SK-N-SH (cell line): ENCODE measurements at regions not wholly inside any gene's neighbourhood (a gene's known extent, or its start where the extent isn't known, plus 50 kb on each side); places are given as distances from the start of the nearest gene placed in this dataset.

Experiments
- CTCF ChIA-PET: fragments of 300-600, 350-600 bp; formaldehyde crosslinking; extraction: SDS; loops from one replicate; lab custom pipeline; 2021; lab: Yijun Ruan, JAX
- POLR2A ChIA-PET: fragments of 350-600 bp; sonication (Branson Sonifier 250); formaldehyde crosslinking; extraction: SDS; loops from one replicate; lab custom pipeline; 2020; ENCODE audit warnings: antibody characterized with exemption, inconsistent platforms; lab: Yijun Ruan, JAX
- DNase-seq: peaks from one replicate; pipeline ENCODE4 v3.0.0; 2012
- H2AFZ ChIP-seq: fragments of 200-600 bp; sonication (generic); 2 replicates; pipeline ENCODE4 v1.8.1; 2016; ENCODE audit warnings: antibody characterized with exemption, mild to moderate bottlenecking, low read depth
- H3F3A ChIP-seq: fragments of 200-600 bp; sonication (generic); replicated peaks from 2 replicates; pipeline ENCODE3; 2016; ENCODE audit warnings: antibody characterized with exemption, mild to moderate bottlenecking; ENCODE audit not compliant: insufficient read depth
- H3K27ac ChIP-seq, 2 experiments: fragments of 200-500 bp in 1 of 2; fragments of 200-600 bp in 1 of 2; sonication (Bioruptor generic) in 1 of 2; sonication (generic), shearing (Covaris generic) in 1 of 2; 2 replicates each; pipeline versions ENCODE4 v1.5.1 to v1.6.1; 2014 to 2016; ENCODE audit warnings: low read depth in 2 of 2, inconsistent platforms in 1 of 2, low read length in 1 of 2, mild to moderate bottlenecking in 1 of 2, mixed read lengths in 1 of 2
- H3K27me3 ChIP-seq: fragments of 200-600 bp; sonication (generic), shearing (Covaris generic); 2 replicates; pipeline ENCODE4 v1.6.1; 2016; ENCODE audit warnings: mixed run types; ENCODE audit not compliant: insufficient read depth
- H3K36me3 ChIP-seq, 2 experiments: fragments of 200-500 bp in 1 of 2; fragments of 200-600 bp in 1 of 2; sonication (Bioruptor generic) in 1 of 2; sonication (generic) in 1 of 2; replicated peaks in 1 of 2; 2 replicates each; pipeline versions ENCODE3 to v1.5.1; 2014 to 2016; ENCODE audit warnings: low read length in 1 of 2, mild to moderate bottlenecking in 1 of 2; ENCODE audit not compliant: insufficient read depth in 2 of 2, control insufficient read depth in 1 of 2
- H3K4me1 ChIP-seq, 2 experiments: fragments of 200-500 bp in 1 of 2; fragments of 200-600 bp in 1 of 2; sonication (Bioruptor generic) in 1 of 2; sonication (generic), shearing (Covaris generic) in 1 of 2; 2 replicates each; pipeline versions ENCODE4 v1.5.1 to v1.6.1; 2014 to 2016; ENCODE audit warnings: low read depth in 1 of 2, low read length in 1 of 2, mixed run types in 1 of 2; ENCODE audit not compliant: insufficient read depth in 2 of 2, control insufficient read depth in 1 of 2
- H3K4me2 ChIP-seq: fragments of 200-600 bp; sonication (generic), shearing (Covaris generic); 2 replicates; pipeline ENCODE4 v1.6.1; 2017; ENCODE audit warnings: mixed run types
- H3K4me3 ChIP-seq, 2 experiments: fragments of 200-500 bp in 1 of 2; fragments of 200-600 bp in 1 of 2; sonication (Bioruptor generic) in 1 of 2; sonication (generic), shearing (Covaris generic) in 1 of 2; 2 replicates each; pipeline versions ENCODE4 v1.5.1 to v1.8.1; 2014 to 2016; ENCODE audit warnings: low read depth in 2 of 2, inconsistent platforms in 1 of 2, low read length in 1 of 2, mild to moderate bottlenecking in 1 of 2, mixed read lengths in 1 of 2, moderate library complexity in 1 of 2
- H3K79me2 ChIP-seq: fragments of 200-600 bp; sonication (generic); 2 replicates; pipeline ENCODE4 v1.8.1; 2017; ENCODE audit warnings: mild to moderate bottlenecking; ENCODE audit not compliant: insufficient read depth
- H3K9ac ChIP-seq: fragments of 200-600 bp; sonication (generic); 2 replicates; pipeline ENCODE4 v1.6.1; 2017; ENCODE audit warnings: mixed run types
- H3K9me2 ChIP-seq: fragments of 200-600 bp; sonication (generic); 2 replicates; pipeline ENCODE4 v1.6.1; 2017; ENCODE audit warnings: mixed run types
- H3K9me3 ChIP-seq: fragments of 200-600 bp; sonication (generic); 2 replicates; pipeline ENCODE4 v1.6.1; 2017; ENCODE audit warnings: mixed run types, mild to moderate bottlenecking, moderate library complexity
- H4K20me1 ChIP-seq: fragments of 200-600 bp; sonication (generic); 2 replicates; pipeline ENCODE4 v1.6.1; 2017; ENCODE audit warnings: mild to moderate bottlenecking, mixed run types; ENCODE audit not compliant: insufficient read depth
- CHD2 ChIP-seq: fragments of 150-350 bp; IDR thresholded peaks from 2 replicates; pipeline ENCODE4 v1.6.1; 2018; ENCODE audit warnings: low read length; ENCODE audit not compliant: partially characterized antibody
- CTCF ChIP-seq: fragments of 200-600 bp; sonication (generic); IDR thresholded peaks from 2 replicates; pipeline ENCODE4 v1.6.1; 2017; ENCODE audit warnings: antibody characterized with exemption, mild to moderate bottlenecking, moderate library complexity
- ELF1 ChIP-seq: IDR thresholded peaks from 2 replicates; pipeline ENCODE4 v1.4.0; 2012
- EZH2phosphoT487 ChIP-seq: fragments of 200-600 bp; sonication (generic); IDR thresholded peaks from 2 replicates; pipeline ENCODE4 v1.6.1; 2017; ENCODE audit warnings: low read depth, mixed run types, mild to moderate bottlenecking, antibody characterized with exemption, moderate library complexity, borderline replicate concordance
- FOSL2 ChIP-seq: IDR thresholded peaks from 2 replicates; pipeline ENCODE4 v1.4.0; 2012; ENCODE audit warnings: low read depth, mild to moderate bottlenecking, moderate library complexity, borderline replicate concordance
- FOXJ3 ChIP-seq: sonication (generic); formaldehyde crosslinking; IDR thresholded peaks from 2 replicates; pipeline ENCODE4 v1.5.1; 2020; ENCODE audit warnings: mild to moderate bottlenecking, missing genetic modification reagents
- GATA2 ChIP-seq: sonication (generic); formaldehyde crosslinking; IDR thresholded peaks from 2 replicates; pipeline ENCODE4 v1.5.0; 2020; ENCODE audit warnings: mild to moderate bottlenecking, missing genetic modification reagents
- IRF3 ChIP-seq: fragments of 150-350 bp; IDR thresholded peaks from 2 replicates; pipeline ENCODE4 v1.6.1; 2016; ENCODE audit warnings: mild to moderate bottlenecking, low read depth, low read length
- JUND ChIP-seq: IDR thresholded peaks from 2 replicates; pipeline ENCODE4 v1.4.0; 2012
- MAX ChIP-seq: IDR thresholded peaks from 2 replicates; pipeline ENCODE4 v1.4.0; 2012; ENCODE audit warnings: low read depth
- MEF2A ChIP-seq: IDR thresholded peaks from 2 replicates; pipeline ENCODE4 v1.4.0; 2012; ENCODE audit warnings: low read depth, borderline replicate concordance
- NFIC ChIP-seq: IDR thresholded peaks from 2 replicates; pipeline ENCODE4 v1.4.0; 2012; ENCODE audit warnings: borderline replicate concordance
- NRF1 ChIP-seq: IDR thresholded peaks from 2 replicates; pipeline ENCODE4 v1.6.1; 2012; ENCODE audit warnings: low read depth, mild to moderate bottlenecking, low read length
- POLR2AphosphoS5 ChIP-seq: IDR thresholded peaks from 2 replicates; pipeline ENCODE4 v1.6.1; 2012; ENCODE audit warnings: low read depth, low read length
- RFX5 ChIP-seq: IDR thresholded peaks from 2 replicates; pipeline ENCODE4 v1.6.1; 2012; ENCODE audit warnings: mild to moderate bottlenecking, improper control_type of control experiment, low read length
- SMC3 ChIP-seq: IDR thresholded peaks from 2 replicates; pipeline ENCODE4 v1.6.1; 2012; ENCODE audit warnings: low read depth, low read length, improper control_type of control experiment
- TCF12 ChIP-seq: IDR thresholded peaks from 2 replicates; pipeline ENCODE4 v1.4.0; 2012
- USF1 ChIP-seq: IDR thresholded peaks from 2 replicates; pipeline ENCODE4 v1.4.0; 2012; ENCODE audit warnings: low read depth, borderline replicate concordance
- YY1 ChIP-seq: IDR thresholded peaks from 2 replicates; pipeline ENCODE4 v1.4.0; 2012; ENCODE audit warnings: low read depth, mild to moderate bottlenecking
- WGBS: methylation state at CpG from one replicate; pipeline ENCODE4 v1.1.6; 2017; ENCODE audit warnings: low lambda C conversion rate; 5-methylcytosine and 5-hydroxymethylcytosine counted together

- H4K20me1 ChIP-seq = no peaks in the 10 kb centered on the region
- no peaks in the 10 kb centered on the region for H3K9me2 ChIP-seq
- CTCF ChIA-PET = no interaction called here
- TF ChIP-seq SMC3 (no peak), GATA2 (CRISPR knock-in tag) (no peak), CTCF (no peak), RFX5 (no peak), YY1 (no peak), NFIC (no peak), TCF12 (no peak), POLR2AphosphoS5 (no peak), USF1 (no peak), MEF2A (no peak), FOXJ3 (no peak), JUND (no peak), ELF1 (no peak), CHD2 (no peak), MAX (no peak), NRF1 (no peak), IRF3 (no peak)
- H3K4me1 ChIP-seq = no peaks in the 10 kb centered on the region
- no peak overlapping the region for H3K27ac ChIP-seq
- H3K9ac ChIP-seq = no peak overlapping the region
- no peak overlapping the region for H3K4me3 ChIP-seq
- no peaks in the 10 kb centered on the region for H3K9me3 ChIP-seq
- H3K36me3 ChIP-seq = no peaks in the 10 kb centered on the region
- H3K27me3 ChIP-seq = no peaks in the 10 kb centered on the region
- H3F3A ChIP-seq = no peaks in the 10 kb centered on the region
- 7% methylated on average over 1 of the region's 1 CpG for WGBS
- H2AFZ ChIP-seq = no peak overlapping the region
- no peak for DNase-seq
- H3K4me2 ChIP-seq = no peak overlapping the region
- no peaks in the 10 kb centered on the region for H3K79me2 ChIP-seq
- POLR2A ChIA-PET = no interaction called here
Observed at GRCh38 chr10:53140506-53140905, 367.9 kb upstream of the MBL2 start.

GRCh38 chr10:53135897-53136253 is 363.3 kb upstream of the MBL2 start:
- no peak for DNase-seq
- Histone ChIP-seq H4K20me1 (no peaks in the 10 kb centered on the region), H3K27me3 (no peaks in the 10 kb centered on the region), H3K4me3 (no peak overlapping the region), H3K4me1 (no peaks in the 10 kb centered on the region), H3K9me3 (no peaks in the 10 kb centered on the region), H2AFZ (no peak overlapping the region), H3K9ac (no peak overlapping the region), H3K79me2 (no peaks in the 10 kb centered on the region), H3K27ac (no peak overlapping the region), H3K4me2 (no peak overlapping the region), H3K36me3 (no peaks in the 10 kb centered on the region), H3K9me2 (no peaks in the 10 kb centered on the region)
- ChIA-PET CTCF (no interaction called here), POLR2A (no interaction called here)
- 28% methylated on average over 2 of the region's 2 CpGs for WGBS
- TF ChIP-seq USF1 (no peak), IRF3 (no peak), EZH2phosphoT487 (no peak), FOXJ3 (no peak), TCF12 (no peak), FOSL2 (no peak), JUND (no peak)
- TF ChIP-seq, all 33 proteins: peak for 0
- H3F3A ChIP-seq = no peaks in the 10 kb centered on the region
